WTC11 (cell line): ENCODE measurements at regions not wholly inside any gene's neighbourhood (a gene's known extent, or its start where the extent isn't known, plus 50 kb on each side); places are given as distances from the start of the nearest gene placed in this dataset.
"Not testable (repeated sequence)": the region's sequence is repeated elsewhere in the genome, so short reads cannot be mapped to it uniquely, and the experiment has no call there.

ENCODE experiments used
- ATAC-seq: fragments of 200-7000 bp; cut with Tn5 transposase; 2 replicates; pipeline ENCODE4 v1.10.0; 2021; ENCODE audit warnings: mild to moderate bottlenecking, moderate library complexity
- CTCF ChIA-PET: fragments of 300-600 bp; sonication (Branson Sonifier 250); formaldehyde crosslinking; loops from one replicate; lab custom pipeline; 2021; ENCODE audit warnings: antibody characterized with exemption; lab: Charles Lee
- POLR2A ChIA-PET: fragments of 350-600 bp; sonication (Branson Sonifier 250); formaldehyde crosslinking; loops from one replicate; lab custom pipeline; 2021; ENCODE audit warnings: antibody characterized with exemption; lab: Charles Lee
- DNase-seq: peaks from one replicate; pipeline ENCODE4 v3.0.0; 2021; ENCODE audit warnings: low spot score
- H3K27ac Mint-ChIP-seq: 2 replicates; pipeline ENCODE4 v1.8.0; 2021; ENCODE audit warnings: mixed read lengths
- H3K27me3 Mint-ChIP-seq: 2 replicates; pipeline ENCODE4 v1.8.0; 2021; ENCODE audit warnings: low read depth, mild to moderate bottlenecking, moderate library complexity, mixed read lengths
- H3K36me3 Mint-ChIP-seq: 2 replicates; pipeline ENCODE4 v1.8.0; 2021; ENCODE audit warnings: mixed read lengths
- H3K4me1 Mint-ChIP-seq: 2 replicates; pipeline ENCODE4 v1.8.0; 2022; ENCODE audit warnings: mixed read lengths
- H3K4me3 Mint-ChIP-seq: 2 replicates; pipeline ENCODE4 v1.8.0; 2021; ENCODE audit warnings: mild to moderate bottlenecking, moderate library complexity, mixed read lengths
- H3K9me3 Mint-ChIP-seq: 2 replicates; pipeline ENCODE4 v1.8.0; 2021; ENCODE audit warnings: mixed read lengths
- AFF4 ChIP-seq: sonication (generic); formaldehyde crosslinking; IDR thresholded peaks from 2 replicates; pipeline ENCODE4 v1.8.1; 2023; ENCODE audit warnings: mild to moderate bottlenecking, missing genetic modification reagents, borderline replicate concordance
- CREB1 ChIP-seq: sonication (generic); formaldehyde crosslinking; IDR thresholded peaks from 2 replicates; pipeline ENCODE4 v1.8.0; 2023; ENCODE audit warnings: mild to moderate bottlenecking, missing genetic modification reagents
- EMX1 ChIP-seq: fragments of 250-450 bp; sonication (Bioruptor Pico); IDR thresholded peaks from 2 replicates; pipeline ENCODE4 v1.8.0; 2021; ENCODE audit warnings: mild to moderate bottlenecking
- GTF2I ChIP-seq: fragments of 250-450 bp; sonication (Bioruptor Pico); conservative IDR thresholded peaks from 2 replicates; pipeline ENCODE4 v1.4.0; 2021; ENCODE audit warnings: mild to moderate bottlenecking
- MYBL2 ChIP-seq: sonication (generic); formaldehyde crosslinking; IDR thresholded peaks from 2 replicates; pipeline ENCODE4 v1.8.1; 2023; ENCODE audit warnings: mild to moderate bottlenecking, moderate library complexity, missing genetic modification reagents
- NFE2L1 ChIP-seq: sonication (generic); formaldehyde crosslinking; IDR thresholded peaks from 2 replicates; pipeline ENCODE4 v1.8.1; 2023; ENCODE audit warnings: missing genetic modification reagents
- SP1 ChIP-seq: sonication (generic); formaldehyde crosslinking; conservative IDR thresholded peaks from 2 replicates; pipeline ENCODE4 v1.8.1; 2022; ENCODE audit warnings: missing genetic modification reagents
- TEAD1 ChIP-seq: sonication (generic); formaldehyde crosslinking; IDR thresholded peaks from 2 replicates; pipeline ENCODE4 v1.8.0; 2022; ENCODE audit warnings: mild to moderate bottlenecking, missing genetic modification reagents
- TP53 ChIP-seq: sonication (generic); formaldehyde crosslinking; IDR thresholded peaks from 2 replicates; pipeline ENCODE4 v1.8.1; 2023; ENCODE audit warnings: mild to moderate bottlenecking, missing genetic modification reagents
- ZBTB43 ChIP-seq: sonication (generic); formaldehyde crosslinking; IDR thresholded peaks from 2 replicates; pipeline ENCODE4 v1.8.1; 2023; ENCODE audit warnings: mild to moderate bottlenecking, missing genetic modification reagents
- ZMAT4 ChIP-seq: fragments of 250-450 bp; sonication (Bioruptor Pico); IDR thresholded peaks from 2 replicates; pipeline ENCODE4 v1.9.0; 2021; ENCODE audit warnings: mild to moderate bottlenecking
- ZNF263 ChIP-seq: sonication (generic); formaldehyde crosslinking; IDR thresholded peaks from 2 replicates; pipeline ENCODE4 v1.8.1; 2022; ENCODE audit warnings: low read depth, mild to moderate bottlenecking, moderate library complexity, missing genetic modification reagents
- ZNF416 ChIP-seq: fragments of 250-450 bp; sonication (Bioruptor Pico); IDR thresholded peaks from 2 replicates; pipeline ENCODE4 v1.9.0; 2021; ENCODE audit warnings: mild to moderate bottlenecking, inconsistent platforms
- ZNF423 ChIP-seq: fragments of 250-450 bp; sonication (Bioruptor Pico); IDR thresholded peaks from 2 replicates; pipeline ENCODE4 v2.1.2; 2022; ENCODE audit warnings: mild to moderate bottlenecking, moderate library complexity

- DNase-seq (no peak), ATAC-seq (no peak)
- H3K36me3 Mint-ChIP-seq = peaks cover 5% of the 10 kb centered on the region
- H3K27me3 Mint-ChIP-seq = no peaks in the 10 kb centered on the region; the same call in 1 of the 2 replicates
- TF ChIP-seq ZNF416 (no peak), ZNF423 (no peak), NFE2L1 (CRISPR knock-in tag) (no peak)
- H3K4me1 Mint-ChIP-seq = peaks cover 5% of the 10 kb centered on the region; the same call in 1 of the 2 replicates
- peaks cover 32% of the 10 kb centered on the region for H3K9me3 Mint-ChIP-seq
- POLR2A ChIA-PET = no interaction called here
- H3K27ac Mint-ChIP-seq = no peak overlapping the region
- no peak overlapping the region for H3K4me3 Mint-ChIP-seq
- CTCF ChIA-PET = interaction anchor here (0.7 kb wide), 1 partner anchor 98 kb away, joined by 3 read pairs; no protein-coding TSS in a partner anchor
These were observed 884.5 kb upstream of the EPHA5 start for GRCh38 chr4:66554826-66555225.

GRCh38 chr4:66545301-66545700 lies 875.0 kb upstream of the EPHA5 start:
- ATAC-seq, CTCF ChIA-PET, H3K4me3 Mint-ChIP-seq, H3K27ac Mint-ChIP-seq, DNase-seq, POLR2A ChIA-PET, H3K27me3 Mint-ChIP-seq, H3K4me1 Mint-ChIP-seq: not testable (repeated sequence)
- peaks cover 15% of the 10 kb centered on the region for H3K36me3 Mint-ChIP-seq
- peaks cover 42% of the 10 kb centered on the region for H3K9me3 Mint-ChIP-seq

- Mint-ChIP-seq H3K27me3 (no peaks in the 10 kb centered on the region), H3K36me3 (peaks cover 15% of the 10 kb centered on the region), H3K9me3 (peaks cover 34% of the 10 kb centered on the region), H3K4me1 (no peaks in the 10 kb centered on the region), H3K4me3 (no peak overlapping the region), H3K27ac (no peak overlapping the region)
- DNase-seq (no peak), ATAC-seq (no peak)
- ChIA-PET CTCF (no interaction called here), POLR2A (no interaction called here)
- TF ChIP-seq ZNF263 (CRISPR knock-in tag) (no peak), AFF4 (no peak), SP1 (CRISPR knock-in tag) (no peak), MYBL2 (CRISPR knock-in tag) (no peak), ZBTB43 (CRISPR knock-in tag) (no peak), TEAD1 (CRISPR knock-in tag) (no peak), TP53 (no peak)
These were observed 874.0 kb upstream of the EPHA5 start for GRCh38 chr4:66544281-66544680.

- no peaks in the 10 kb centered on the region for H3K4me1 Mint-ChIP-seq
These were observed 869.5 kb upstream of the EPHA5 start for GRCh38 chr4:66539745-66540144.

GRCh38 chr4:66524781-66525180 lies 854.5 kb upstream of the EPHA5 start:
- Mint-ChIP-seq H3K9me3 (peaks cover 41% of the 10 kb centered on the region), H3K4me3 (no peak overlapping the region), H3K36me3 (peaks cover 7% of the 10 kb centered on the region), H3K4me1 (no peaks in the 10 kb centered on the region), H3K27me3 (no peaks in the 10 kb centered on the region), H3K27ac (no peak overlapping the region)
- CTCF ChIA-PET = no interaction called here
- TF ChIP-seq EMX1 = no peak
- DNase-seq = no peak
- POLR2A ChIA-PET = no interaction called here
- ATAC-seq = no peak

More at GRCh38 chr4:66539745-66540144, 869.5 kb upstream of the EPHA5 start:
- Mint-ChIP-seq H3K36me3 (peaks cover 4% of the 10 kb centered on the region), H3K27me3 (no peaks in the 10 kb centered on the region), H3K27ac (no peak overlapping the region), H3K9me3 (peaks cover 8% of the 10 kb centered on the region), H3K4me3 (no peak overlapping the region)
- DNase-seq = no peak
- POLR2A ChIA-PET = no interaction called here
- CTCF ChIA-PET = no interaction called here
- ATAC-seq = no peak
- no peak for TF ChIP-seq GTF2I
- TF ChIP-seq EMX1 = no peak
- TF ChIP-seq CREB1 (CRISPR knock-in tag) = no peak
- TF ChIP-seq ZMAT4 = no peak
